ENCODE measurements at regions not wholly inside any gene's neighbourhood (a gene's known extent, or its start where the extent isn't known, plus 50 kb on each side); places are given as distances from the start of the nearest gene placed in this dataset.

GRCh38 chr20:16124491-16124890, 448.8 kb downstream of the KIF16B start:
- intact Hi-C loops (cut with micrococcal nuclease): no loop called here
- no peaks in the 10 kb centered on the region for H3K79me2 ChIP-seq (ENCODE audit: control insufficient read depth, insufficient read depth, low read length)
- TF ChIP-seq VEZF1 (CRISPR knock-in tag; IDR thresholded peaks at IDR 0.05) (no peak), ZNF175 (CRISPR knock-in tag; IDR thresholded peaks at IDR 0.05; ENCODE audit: low read depth) (no peak)
- no peaks in the 10 kb centered on the region for H3K9me1 ChIP-seq (ENCODE audit: control insufficient read depth, insufficient read depth, low read length)
- no peak overlapping the region for H3K27ac ChIP-seq (ENCODE audit: extremely low read depth, low read depth, low read length)
- in situ Hi-C loops (cut with MboI): no loop called here
- POLR2A ChIA-PET: interaction anchor here (1.3 kb wide), 1 partner anchor 9 kb away, joined by 4 read pairs; no protein-coding TSS in a partner anchor
- no peak for DNase-seq (ENCODE audit: extremely low read depth in 1 of 4, low spot score in 3 of 4)
- CTCF ChIA-PET (ENCODE audit: low intra/inter-chr PET ratio): no interaction called here
- 0% methylated on average over 2 of the region's 2 CpGs for WGBS (ENCODE audit: insufficient coverage, low coverage, missing lambda C conversion rate)
- H3K9me3 ChIP-seq (replicated peaks; ENCODE audit: control insufficient read depth, insufficient read depth, low read depth, low read length): no peaks in the 10 kb centered on the region
- no peaks in the 10 kb centered on the region for H3K4me1 ChIP-seq (replicated peaks in 1 of 2; ENCODE audit: control insufficient read depth in 2 of 2, insufficient read depth in 2 of 2, low read length in 2 of 2)
- no peak overlapping the region for H3K4me3 ChIP-seq
- H4K20me1 ChIP-seq (replicated peaks; ENCODE audit: control insufficient read depth, insufficient read depth, low read length): no peaks in the 10 kb centered on the region
- ATAC-seq: no peak
- FAIRE-seq: no peak
- H3K4me2 ChIP-seq (ENCODE audit: insufficient read depth, low read length): no peak overlapping the region
- H3K36me3 ChIP-seq (ENCODE audit: control insufficient read depth, insufficient read depth, low read length): no peaks in the 10 kb centered on the region
- H2AFZ ChIP-seq (ENCODE audit: low read depth, low read length): no peak overlapping the region
- BruUV-seq (replicated peaks): no TSS peak
- H3K9ac ChIP-seq (ENCODE audit: insufficient read depth in 1 of 2, low read depth in 2 of 2, low read length in 2 of 2): no peak overlapping the region
- no peaks in the 10 kb centered on the region for H3K27me3 ChIP-seq (ENCODE audit: control insufficient read depth in 2 of 2, insufficient read depth in 2 of 2, low read length in 2 of 2)

- intact Hi-C loops (cut with micrococcal nuclease) (no loop called here), in situ Hi-C loops (cut with MboI) (no loop called here)
- ATAC-seq (no peak), FAIRE-seq (no peak), DNase-seq (ENCODE audit: extremely low read depth in 1 of 4, low spot score in 3 of 4) (no peak)
- no peaks in the 10 kb centered on the region for H3K36me3 ChIP-seq (ENCODE audit: control insufficient read depth, insufficient read depth, low read length)
- H3K9ac ChIP-seq (ENCODE audit: insufficient read depth in 1 of 2, low read depth in 2 of 2, low read length in 2 of 2): no peak overlapping the region
- H3K79me2 ChIP-seq (ENCODE audit: control insufficient read depth, insufficient read depth, low read length): no peaks in the 10 kb centered on the region
- H3K4me2 ChIP-seq (ENCODE audit: insufficient read depth, low read length): no peak overlapping the region
- no peak overlapping the region for H2AFZ ChIP-seq (ENCODE audit: low read depth, low read length)
- TF ChIP-seq CEBPG (CRISPR knock-in tag; IDR thresholded peaks at IDR 0.05) (no peak), CEBPG (tag; conservative IDR thresholded peaks at IDR 0.05 in 1 of 2, IDR thresholded peaks at IDR 0.05 in 1 of 2) (no peak), DLX4 (CRISPR knock-in tag; IDR thresholded peaks at IDR 0.05) (no peak)
- H4K20me1 ChIP-seq (replicated peaks; ENCODE audit: control insufficient read depth, insufficient read depth, low read length): no peaks in the 10 kb centered on the region
- ChIA-PET CTCF (ENCODE audit: low intra/inter-chr PET ratio) (no interaction called here), POLR2A (no interaction called here)
- H3K4me3 ChIP-seq: no peak overlapping the region
- H3K9me1 ChIP-seq (ENCODE audit: control insufficient read depth, insufficient read depth, low read length): no peaks in the 10 kb centered on the region
- no peaks in the 10 kb centered on the region for H3K27me3 ChIP-seq (ENCODE audit: control insufficient read depth in 2 of 2, insufficient read depth in 2 of 2, low read length in 2 of 2)
- no peak overlapping the region for H3K27ac ChIP-seq (ENCODE audit: extremely low read depth, low read depth, low read length)
- no peaks in the 10 kb centered on the region for H3K4me1 ChIP-seq (replicated peaks in 1 of 2; ENCODE audit: control insufficient read depth in 2 of 2, insufficient read depth in 2 of 2, low read length in 2 of 2)
- no peaks in the 10 kb centered on the region for H3K9me3 ChIP-seq (replicated peaks; ENCODE audit: control insufficient read depth, insufficient read depth, low read depth, low read length)
- no TSS peak for BruUV-seq (replicated peaks)
Observed at GRCh38 chr20:16123623-16124022, 449.6 kb downstream of the KIF16B start.

Data from K562 (cell line).